Breast epithelium (tissue), 4 donors: ENCODE measurements at regions not wholly inside any gene's neighbourhood (a gene's known extent, or its start where the extent isn't known, plus 50 kb on each side); places are given as distances from the start of the nearest gene placed in this dataset.

Source experiments
- DNase-seq, 2 donors: peaks; one replicate each; pipeline ENCODE4 v3.0.0-alpha.2; 2019; ENCODE audit warnings: low spot score in 2 of 2
- H3K27ac ChIP-seq, 2 donors: fragments of 200-600 bp; sonication (generic) in 1 of 2; one replicate each; pipeline ENCODE4 v1.5.1; 2016 to 2019; ENCODE audit warnings: mild to moderate bottlenecking in 1 of 2
- H3K27me3 ChIP-seq, 2 donors: fragments of 200-600 bp; sonication (generic) in 1 of 2; one replicate each; pipeline versions ENCODE4 v1.5.1 to v1.6.0; 2017 to 2019; ENCODE audit warnings: control low read depth in 1 of 2, mild to moderate bottlenecking in 1 of 2
- H3K36me3 ChIP-seq: fragments of 200-600 bp; one replicate; pipeline ENCODE4 v1.5.1; 2019
- H3K4me1 ChIP-seq, 2 donors: fragments of 200-600 bp; sonication (generic); one replicate each; pipeline ENCODE4 v1.5.1; 2016 to 2019; ENCODE audit warnings: control low read depth in 1 of 2
- H3K4me3 ChIP-seq, 3 donors: fragments of 200-600 bp; sonication (generic); 1 replicate in 2 of 3; 2 replicates in 1 of 3; pipeline ENCODE4 v1.5.1; 2016 to 2019; ENCODE audit warnings: mild to moderate bottlenecking in 3 of 3, moderate library complexity in 2 of 3
- H3K9me3 ChIP-seq, 2 donors: fragments of 200-600 bp; sonication (generic) in 1 of 2; one replicate each; pipeline ENCODE4 v1.5.1; 2016 to 2019; ENCODE audit warnings: control low read depth in 1 of 2
- CTCF ChIP-seq, 3 donors: fragments of 450-650 bp; IDR thresholded peaks; one replicate each; pipeline ENCODE4 v1.5.1; 2016 to 2017; ENCODE audit warnings: antibody characterized with exemption in 3 of 3, mild to moderate bottlenecking in 3 of 3, moderate library complexity in 3 of 3
- POLR2A ChIP-seq: fragments of 450-650 bp; IDR thresholded peaks from one replicate; pipeline ENCODE4 v1.6.1; 2016; ENCODE audit warnings: antibody characterized with exemption, mild to moderate bottlenecking, moderate library complexity
- POLR2AphosphoS5 ChIP-seq, 3 donors: sonication (generic); formaldehyde crosslinking; IDR thresholded peaks; one replicate each; pipeline ENCODE4 v1.6.1; 2017; ENCODE audit warnings: antibody characterized with exemption in 3 of 3
- intact Hi-C: fragments of 100-400 bp; cut with DNase I; formaldehyde crosslinking; loops from one replicate; pipeline ENCODE4 v1.15.1; 2023; ENCODE audit warnings: low total_unique reads

GRCh38 chr7:82594665-82595064 lies 151.1 kb upstream of the CACNA2D1 start:
- H3K4me3 ChIP-seq: no peak overlapping the region
- H3K36me3 ChIP-seq: no peaks in the 10 kb centered on the region
- no peaks in the 10 kb centered on the region for H3K27me3 ChIP-seq
- H3K4me1 ChIP-seq: no peaks in the 10 kb centered on the region
- no peak for DNase-seq
- no peaks in the 10 kb centered on the region for H3K9me3 ChIP-seq
- no peak overlapping the region for H3K27ac ChIP-seq
- intact Hi-C loops: no loop called here
- TF ChIP-seq POLR2A: no peak
- TF ChIP-seq POLR2AphosphoS5 (IDR thresholded peaks at IDR 0.05): no peak
- no peak for TF ChIP-seq CTCF (IDR thresholded peaks at IDR 0.05)

- no peaks in the 10 kb centered on the region for H3K4me1 ChIP-seq
- H3K36me3 ChIP-seq: no peaks in the 10 kb centered on the region
- no peak overlapping the region for H3K27ac ChIP-seq
- intact Hi-C loops: no loop called here
- TF ChIP-seq CTCF (IDR thresholded peaks at IDR 0.05): no peak
- no peak for TF ChIP-seq POLR2A
- TF ChIP-seq POLR2AphosphoS5 (IDR thresholded peaks at IDR 0.05): no peak
- H3K27me3 ChIP-seq: no peaks in the 10 kb centered on the region
- H3K4me3 ChIP-seq: no peak overlapping the region
- no peaks in the 10 kb centered on the region for H3K9me3 ChIP-seq
- no peak for DNase-seq
These were observed 150.2 kb upstream of the CACNA2D1 start for GRCh38 chr7:82593780-82594179.

- intact Hi-C loops: no loop called here
- no peak for DNase-seq
- TF ChIP-seq POLR2AphosphoS5 (IDR thresholded peaks at IDR 0.05) (no peak), CTCF (IDR thresholded peaks at IDR 0.05) (no peak), POLR2A (no peak)
- no peaks in the 10 kb centered on the region for H3K36me3 ChIP-seq
- no peaks in the 10 kb centered on the region for H3K4me1 ChIP-seq
- no peaks in the 10 kb centered on the region for H3K27me3 ChIP-seq
- no peak overlapping the region for H3K4me3 ChIP-seq
- H3K9me3 ChIP-seq: no peaks in the 10 kb centered on the region
- no peak overlapping the region for H3K27ac ChIP-seq
These were observed 148.8 kb upstream of the CACNA2D1 start for GRCh38 chr7:82592416-82592815.

- no peaks in the 10 kb centered on the region for H3K27me3 ChIP-seq
- H3K4me3 ChIP-seq: no peak overlapping the region
- H3K27ac ChIP-seq: no peak overlapping the region
- no peaks in the 10 kb centered on the region for H3K9me3 ChIP-seq
- intact Hi-C loops: no loop called here
- H3K4me1 ChIP-seq: no peaks in the 10 kb centered on the region
- no peak for TF ChIP-seq POLR2AphosphoS5 (IDR thresholded peaks at IDR 0.05)
- no peak for TF ChIP-seq CTCF (IDR thresholded peaks at IDR 0.05)
- TF ChIP-seq POLR2A: no peak
- no peaks in the 10 kb centered on the region for H3K36me3 ChIP-seq
- no peak for DNase-seq
These were observed 135.5 kb upstream of the CACNA2D1 start for GRCh38 chr7:82579047-82579446.

GRCh38 chr7:82578430-82578829 lies 134.9 kb upstream of the CACNA2D1 start:
- intact Hi-C loops: no loop called here
- Histone ChIP-seq H3K4me3 (no peak overlapping the region), H3K27me3 (no peaks in the 10 kb centered on the region), H3K4me1 (no peaks in the 10 kb centered on the region), H3K36me3 (no peaks in the 10 kb centered on the region), H3K27ac (no peak overlapping the region), H3K9me3 (no peaks in the 10 kb centered on the region)
- TF ChIP-seq POLR2AphosphoS5 (IDR thresholded peaks at IDR 0.05) (no peak), POLR2A (no peak), CTCF (IDR thresholded peaks at IDR 0.05) (no peak)
- DNase-seq: no peak
